ENCODE measurements at regions not wholly inside any gene's neighbourhood (a gene's known extent, or its start where the extent isn't known, plus 50 kb on each side); places are given as distances from the start of the nearest gene placed in this dataset.

GRCh38 chr10:4354382-4354812, 471.6 kb upstream of the AKR1E2 start:
- dilution Hi-C loops (cut with MboI; ENCODE audit: extremely low pct_ligation_motif_present, low sequenced_read_pairs) = no loop called here
- H3K27ac ChIP-seq (ENCODE audit: control insufficient read depth, insufficient read depth, low read length) = peak overlapping the region; percentile 92
- peak; percentile 66 for DNase-seq (ENCODE audit: low read depth, low spot score)
- no peak overlapping the region for H2AFZ ChIP-seq (ENCODE audit: control insufficient read depth, low read length)
- H3K9ac ChIP-seq (ENCODE audit: control insufficient read depth, extremely low read depth, insufficient read depth, low read length) = peak overlapping the region; percentile 64
- H3K4me3 ChIP-seq (ENCODE audit: control insufficient read depth in 2 of 3, extremely low read depth in 1 of 3, insufficient read depth in 2 of 3, low read depth in 1 of 3, low read length in 3 of 3) = peak overlapping the region in 1 of 3 experiments; percentile 21
- FAIRE-seq = peak; percentile 97
- H3K79me2 ChIP-seq (ENCODE audit: control insufficient read depth, insufficient read depth, low read length) = no peaks in the 10 kb centered on the region
- H3K9me1 ChIP-seq (ENCODE audit: control insufficient read depth, extremely low read depth, insufficient read depth, low read length) = no peaks in the 10 kb centered on the region
- TF ChIP-seq EZH2 (IDR thresholded peaks at IDR 0.05; ENCODE audit: low read length) = no peak
- TF ChIP-seq, protein P1, sequence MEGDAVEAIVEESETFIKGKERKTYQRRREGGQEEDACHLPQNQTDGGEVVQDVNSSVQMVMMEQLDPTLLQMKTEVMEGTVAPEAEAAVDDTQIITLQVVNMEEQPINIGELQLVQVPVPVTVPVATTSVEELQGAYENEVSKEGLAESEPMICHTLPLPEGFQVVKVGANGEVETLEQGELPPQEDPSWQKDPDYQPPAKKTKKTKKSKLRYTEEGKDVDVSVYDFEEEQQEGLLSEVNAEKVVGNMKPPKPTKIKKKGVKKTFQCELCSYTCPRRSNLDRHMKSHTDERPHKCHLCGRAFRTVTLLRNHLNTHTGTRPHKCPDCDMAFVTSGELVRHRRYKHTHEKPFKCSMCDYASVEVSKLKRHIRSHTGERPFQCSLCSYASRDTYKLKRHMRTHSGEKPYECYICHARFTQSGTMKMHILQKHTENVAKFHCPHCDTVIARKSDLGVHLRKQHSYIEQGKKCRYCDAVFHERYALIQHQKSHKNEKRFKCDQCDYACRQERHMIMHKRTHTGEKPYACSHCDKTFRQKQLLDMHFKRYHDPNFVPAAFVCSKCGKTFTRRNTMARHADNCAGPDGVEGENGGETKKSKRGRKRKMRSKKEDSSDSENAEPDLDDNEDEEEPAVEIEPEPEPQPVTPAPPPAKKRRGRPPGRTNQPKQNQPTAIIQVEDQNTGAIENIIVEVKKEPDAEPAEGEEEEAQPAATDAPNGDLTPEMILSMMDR (optimal IDR thresholded peaks at IDR 0.05 in 1 of 3, IDR thresholded peaks at IDR 0.05 in 1 of 3, conservative IDR thresholded peaks at IDR 0.05 in 1 of 3; ENCODE audit: extremely low read depth in 1 of 3, insufficient read depth in 2 of 3, low read length in 3 of 3) = no peak
- no peaks in the 10 kb centered on the region for H3K36me3 ChIP-seq (ENCODE audit: control insufficient read depth in 2 of 2, extremely low read depth in 1 of 2, insufficient read depth in 2 of 2, low read length in 2 of 2)
- H3K4me1 ChIP-seq (ENCODE audit: control insufficient read depth, extremely low read depth, insufficient read depth, low read length) = peaks cover 33% of the 10 kb centered on the region
- no peaks in the 10 kb centered on the region for H3K9me3 ChIP-seq (ENCODE audit: control insufficient read depth, low read depth, low read length)
- H3K27me3 ChIP-seq (ENCODE audit: control insufficient read depth, extremely low read depth, insufficient read depth, low read length) = no peaks in the 10 kb centered on the region
- H3K4me2 ChIP-seq (ENCODE audit: control insufficient read depth, extremely low read depth, insufficient read depth, low read depth, low read length) = peak overlapping the region; percentile 73
- no peaks in the 10 kb centered on the region for H4K20me1 ChIP-seq (ENCODE audit: control insufficient read depth, extremely low read depth, insufficient read depth, low read length)

DNA sequence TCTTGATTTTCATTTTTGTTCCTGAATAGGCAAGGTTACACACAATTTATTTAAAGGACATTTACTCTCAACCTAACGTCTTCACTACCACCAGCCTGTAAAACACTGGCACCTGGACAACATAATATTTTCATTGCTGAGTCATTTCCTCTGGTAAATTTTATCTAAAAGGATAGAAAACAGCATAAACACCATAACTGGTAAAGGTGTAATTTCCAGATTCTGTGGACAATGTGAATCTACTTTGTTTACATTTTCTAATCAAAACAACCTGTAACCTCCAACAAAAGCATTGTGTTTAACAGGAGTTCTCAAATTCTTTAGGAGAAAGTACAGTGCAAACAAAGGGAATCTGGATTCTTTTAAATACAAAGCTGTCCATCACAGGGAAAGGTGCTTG, 472.0 kb upstream of the AKR1E2 start:
- no peaks in the 10 kb centered on the region for H3K36me3 ChIP-seq (ENCODE audit: control insufficient read depth in 2 of 2, extremely low read depth in 1 of 2, insufficient read depth in 2 of 2, low read length in 2 of 2)
- no peak for DNase-seq (ENCODE audit: low read depth, low spot score)
- H3K4me1 ChIP-seq (ENCODE audit: control insufficient read depth, extremely low read depth, insufficient read depth, low read length) = peaks cover 33% of the 10 kb centered on the region
- H2AFZ ChIP-seq (ENCODE audit: control insufficient read depth, low read length) = no peak overlapping the region
- H4K20me1 ChIP-seq (ENCODE audit: control insufficient read depth, extremely low read depth, insufficient read depth, low read length) = no peaks in the 10 kb centered on the region
- H3K79me2 ChIP-seq (ENCODE audit: control insufficient read depth, insufficient read depth, low read length) = no peaks in the 10 kb centered on the region
- H3K9me1 ChIP-seq (ENCODE audit: control insufficient read depth, extremely low read depth, insufficient read depth, low read length) = no peaks in the 10 kb centered on the region
- peak overlapping the region; percentile 73 for H3K4me2 ChIP-seq (ENCODE audit: control insufficient read depth, extremely low read depth, insufficient read depth, low read depth, low read length)
- FAIRE-seq = peak; percentile 41
- peak overlapping the region; percentile 64 for H3K9ac ChIP-seq (ENCODE audit: control insufficient read depth, extremely low read depth, insufficient read depth, low read length)
- no peaks in the 10 kb centered on the region for H3K9me3 ChIP-seq (ENCODE audit: control insufficient read depth, low read depth, low read length)
- peak overlapping the region; percentile 92 for H3K27ac ChIP-seq (ENCODE audit: control insufficient read depth, insufficient read depth, low read length)
- no peak for TF ChIP-seq EZH2 (IDR thresholded peaks at IDR 0.05; ENCODE audit: low read length)
- TF ChIP-seq, protein P1 (optimal IDR thresholded peaks at IDR 0.05 in 1 of 3, IDR thresholded peaks at IDR 0.05 in 1 of 3, conservative IDR thresholded peaks at IDR 0.05 in 1 of 3; ENCODE audit: extremely low read depth in 1 of 3, insufficient read depth in 2 of 3, low read length in 3 of 3) = no peak
- dilution Hi-C loops (cut with MboI; ENCODE audit: extremely low pct_ligation_motif_present, low sequenced_read_pairs) = no loop called here
- no peaks in the 10 kb centered on the region for H3K27me3 ChIP-seq (ENCODE audit: control insufficient read depth, extremely low read depth, insufficient read depth, low read length)
- peak overlapping the region in 2 of 3 experiments; percentile 8 to 16 for H3K4me3 ChIP-seq (ENCODE audit: control insufficient read depth in 2 of 3, extremely low read depth in 1 of 3, insufficient read depth in 2 of 3, low read depth in 1 of 3, low read length in 3 of 3)

All from keratinocyte (primary cell).